Parathyroid adenoma (tissue), 2 donors: ENCODE measurements at regions not wholly inside any gene's neighbourhood (a gene's known extent, or its start where the extent isn't known, plus 50 kb on each side); places are given as distances from the start of the nearest gene placed in this dataset.

Experiments used
- H2AFZ ChIP-seq: fragments of 300-600 bp; sonication (generic); one replicate; pipeline ENCODE4 v1.7.0; 2017; ENCODE audit warnings: antibody characterized with exemption, mild to moderate bottlenecking
- H3K27ac ChIP-seq: fragments of 300-600 bp; sonication (generic); one replicate; pipeline ENCODE4 v1.7.0; 2017
- H3K27me3 ChIP-seq: fragments of 300-600 bp; sonication (generic); one replicate; pipeline ENCODE4 v1.7.0; 2017; ENCODE audit warnings: low read length; ENCODE audit not compliant: control insufficient read depth, insufficient read depth
- H3K36me3 ChIP-seq: fragments of 300-600 bp; sonication (generic); one replicate; pipeline ENCODE4 v1.7.0; 2017; ENCODE audit warnings: low read length; ENCODE audit not compliant: control insufficient read depth, insufficient read depth
- H3K4me1 ChIP-seq: fragments of 300-600 bp; sonication (generic); one replicate; pipeline ENCODE4 v1.7.0; 2017; ENCODE audit warnings: control low read depth
- H3K4me2 ChIP-seq: fragments of 300-600 bp; sonication (generic); one replicate; pipeline ENCODE4 v1.7.0; 2017; ENCODE audit warnings: low read length
- H3K4me3 ChIP-seq: fragments of 300-600 bp; sonication (generic); one replicate; pipeline ENCODE4 v1.7.0; 2017; ENCODE audit warnings: low read depth, low read length
- H3K79me2 ChIP-seq: fragments of 300-600 bp; sonication (generic); one replicate; pipeline ENCODE4 v1.7.0; 2017; ENCODE audit warnings: control low read depth
- H3K9ac ChIP-seq: fragments of 300-600 bp; sonication (generic); one replicate; pipeline ENCODE4 v1.7.0; 2017; ENCODE audit warnings: mild to moderate bottlenecking
- H3K9me3 ChIP-seq: fragments of 300-600 bp; sonication (generic); one replicate; pipeline ENCODE4 v1.7.0; 2017; ENCODE audit warnings: low read length; ENCODE audit not compliant: control insufficient read depth
- CTCF ChIP-seq: fragments of 300-600 bp; sonication (generic); IDR thresholded peaks from one replicate; pipeline ENCODE4 v1.7.0; 2017; ENCODE audit warnings: antibody characterized with exemption, mild to moderate bottlenecking
- donor health status: primary hyperparathyroidism.

- no peak for TF ChIP-seq CTCF
These were observed 987.9 kb downstream of the CCSER2 start for GRCh38 chr10:85316276-85316675.

GRCh38 chr10:85317827-85318226, 989.4 kb downstream of the CCSER2 start:
- H3K9me3 ChIP-seq, result no peaks in the 10 kb centered on the region
- H3K4me1 ChIP-seq, result no peaks in the 10 kb centered on the region
- TF ChIP-seq CTCF, result no peak
- H3K9ac ChIP-seq, result no peak overlapping the region
- H3K36me3 ChIP-seq, result no peaks in the 10 kb centered on the region
- no peak overlapping the region for H3K4me3 ChIP-seq
- H3K27ac ChIP-seq, result no peak overlapping the region
- no peak overlapping the region for H3K4me2 ChIP-seq
- no peaks in the 10 kb centered on the region for H3K27me3 ChIP-seq
- H2AFZ ChIP-seq, result no peak overlapping the region
- no peaks in the 10 kb centered on the region for H3K79me2 ChIP-seq

More at GRCh38 chr10:85316276-85316675, 987.9 kb downstream of the CCSER2 start:
- H3K36me3 ChIP-seq, result no peaks in the 10 kb centered on the region
- no peaks in the 10 kb centered on the region for H3K4me1 ChIP-seq
- no peak overlapping the region for H3K4me2 ChIP-seq
- no peak overlapping the region for H2AFZ ChIP-seq
- H3K79me2 ChIP-seq, result no peaks in the 10 kb centered on the region
- H3K9me3 ChIP-seq, result no peaks in the 10 kb centered on the region
- no peak overlapping the region for H3K4me3 ChIP-seq
- H3K27ac ChIP-seq, result no peak overlapping the region
- H3K27me3 ChIP-seq, result no peaks in the 10 kb centered on the region
- no peak overlapping the region for H3K9ac ChIP-seq

- no peak overlapping the region for H3K4me3 ChIP-seq
- no peaks in the 10 kb centered on the region for H3K36me3 ChIP-seq
- no peak overlapping the region for H3K27ac ChIP-seq
- no peaks in the 10 kb centered on the region for H3K79me2 ChIP-seq
- H3K4me2 ChIP-seq, result no peak overlapping the region
- no peak overlapping the region for H2AFZ ChIP-seq
- no peak overlapping the region for H3K9ac ChIP-seq
- no peaks in the 10 kb centered on the region for H3K9me3 ChIP-seq
- H3K27me3 ChIP-seq, result no peaks in the 10 kb centered on the region
- no peaks in the 10 kb centered on the region for H3K4me1 ChIP-seq
- TF ChIP-seq CTCF, result no peak
These were observed 990.7 kb downstream of the CCSER2 start for GRCh38 chr10:85318809-85319807.

GRCh38 chr10:85319826-85320225, 991.4 kb downstream of the CCSER2 start:
- Histone ChIP-seq H3K4me2 (no peak overlapping the region), H3K4me3 (no peak overlapping the region), H3K36me3 (no peaks in the 10 kb centered on the region), H3K27me3 (no peaks in the 10 kb centered on the region), H3K27ac (no peak overlapping the region), H2AFZ (no peak overlapping the region), H3K9ac (no peak overlapping the region), H3K9me3 (no peaks in the 10 kb centered on the region), H3K4me1 (no peaks in the 10 kb centered on the region), H3K79me2 (no peaks in the 10 kb centered on the region)
- TF ChIP-seq CTCF, result no peak
